SK-N-MC (cell line): ENCODE measurements at regions not wholly inside any gene's neighbourhood (a gene's known extent, or its start where the extent isn't known, plus 50 kb on each side); places are given as distances from the start of the nearest gene placed in this dataset.

ENCODE experiments used
- DNase-seq: peaks from one replicate; pipeline ENCODE4 v3.0.0-alpha.2; 2011; ENCODE audit warnings: low read depth, low spot score
- H3K27ac ChIP-seq: fragments of 200-600 bp; sonication (generic); 2 replicates; pipeline ENCODE4 v1.5.1; 2016; ENCODE audit warnings: mixed run types
- H3K36me3 ChIP-seq: fragments of 200-600 bp; sonication (generic); 2 replicates; pipeline ENCODE4 v1.6.1; 2017; ENCODE audit warnings: antibody characterized with exemption, low read length, mixed read lengths; ENCODE audit not compliant: insufficient read depth
- H3K4me3 ChIP-seq: fragments of 200-600 bp; sonication (generic); 2 replicates; pipeline ENCODE4 v1.5.1; 2016
- H3K9ac ChIP-seq: fragments of 200-600 bp; sonication (generic); 2 replicates; pipeline ENCODE4 v1.8.0; 2017; ENCODE audit warnings: mixed run types, mixed read lengths; ENCODE audit not compliant: insufficient read length
- H3K9me3 ChIP-seq: fragments of 200-600 bp; sonication (generic); 2 replicates; pipeline ENCODE4 v1.6.1; 2017; ENCODE audit warnings: low read depth, mild to moderate bottlenecking, antibody characterized with exemption, low read length, moderate library complexity, mixed read lengths
- EZH2 ChIP-seq: fragments of 200-600 bp; sonication (generic); IDR thresholded peaks from one replicate; pipeline ENCODE4 v1.6.1; 2017; ENCODE audit warnings: antibody characterized with exemption
- FOXP2 ChIP-seq: optimal IDR thresholded peaks from 2 replicates; pipeline ENCODE3; 2011; ENCODE audit warnings: mild to moderate bottlenecking, moderate library complexity; ENCODE audit not compliant: insufficient read depth; ENCODE audit errors: extremely low read length, control extremely low read depth
- POLR2AphosphoS5 ChIP-seq: IDR thresholded peaks from 2 replicates; pipeline ENCODE4 v1.6.1; 2012; ENCODE audit warnings: mild to moderate bottlenecking, low read depth, low read length, borderline replicate concordance

GRCh38 chr1:58992643-58993042 is 208.8 kb upstream of the JUN start:
- Histone ChIP-seq H3K9me3 (no peaks in the 10 kb centered on the region), H3K27ac (no peak overlapping the region), H3K4me3 (no peak overlapping the region), H3K9ac (no peak overlapping the region), H3K36me3 (no peaks in the 10 kb centered on the region)
- no peak for TF ChIP-seq POLR2AphosphoS5
- TF ChIP-seq FOXP2 = no peak
- no peak for TF ChIP-seq EZH2
- DNase-seq = no peak

GRCh38 chr1:58993403-58993802 is 209.6 kb upstream of the JUN start:
- no peaks in the 10 kb centered on the region for H3K36me3 ChIP-seq
- H3K9ac ChIP-seq = no peak overlapping the region
- TF ChIP-seq FOXP2 (no peak), POLR2AphosphoS5 (no peak), EZH2 (no peak)
- H3K27ac ChIP-seq = no peak overlapping the region
- DNase-seq = no peak
- H3K9me3 ChIP-seq = no peaks in the 10 kb centered on the region
- no peak overlapping the region for H3K4me3 ChIP-seq

GRCh38 chr1:58994664-58995063 is 210.8 kb upstream of the JUN start:
- Histone ChIP-seq H3K4me3 (no peak overlapping the region), H3K36me3 (no peaks in the 10 kb centered on the region), H3K9ac (no peak overlapping the region), H3K27ac (no peak overlapping the region), H3K9me3 (no peaks in the 10 kb centered on the region)
- TF ChIP-seq POLR2AphosphoS5 = no peak
- no peak for TF ChIP-seq EZH2
- TF ChIP-seq FOXP2 = no peak
- no peak for DNase-seq

- no peak for DNase-seq
- Histone ChIP-seq H3K9ac (no peak overlapping the region), H3K36me3 (no peaks in the 10 kb centered on the region), H3K9me3 (no peaks in the 10 kb centered on the region), H3K4me3 (no peak overlapping the region), H3K27ac (no peak overlapping the region)
- TF ChIP-seq POLR2AphosphoS5 = no peak
- no peak for TF ChIP-seq EZH2
- TF ChIP-seq FOXP2 = no peak
Measured at GRCh38 chr1:58996341-58997059, 212.7 kb upstream of the JUN start.

GRCh38 chr1:58997060-58997411 is 213.2 kb upstream of the JUN start:
- DNase-seq = no peak
- Histone ChIP-seq H3K9ac (no peak overlapping the region), H3K9me3 (no peaks in the 10 kb centered on the region), H3K36me3 (no peaks in the 10 kb centered on the region), H3K27ac (no peak overlapping the region), H3K4me3 (no peak overlapping the region)
- TF ChIP-seq POLR2AphosphoS5 = no peak
- no peak for TF ChIP-seq FOXP2
- TF ChIP-seq EZH2 = no peak

GRCh38 chr1:58997637-58998036 is 213.8 kb upstream of the JUN start:
- TF ChIP-seq FOXP2 = no peak
- TF ChIP-seq EZH2 = no peak
- no peak for TF ChIP-seq POLR2AphosphoS5
- H3K9ac ChIP-seq = no peak overlapping the region
- no peaks in the 10 kb centered on the region for H3K9me3 ChIP-seq
- H3K27ac ChIP-seq = no peak overlapping the region
- DNase-seq = no peak
- H3K36me3 ChIP-seq = no peaks in the 10 kb centered on the region
- no peak overlapping the region for H3K4me3 ChIP-seq

- no peak overlapping the region for H3K9ac ChIP-seq
- no peak for DNase-seq
- TF ChIP-seq FOXP2 = no peak
- no peak for TF ChIP-seq POLR2AphosphoS5
- TF ChIP-seq EZH2 = no peak
- no peaks in the 10 kb centered on the region for H3K36me3 ChIP-seq
- no peak overlapping the region for H3K4me3 ChIP-seq
- H3K9me3 ChIP-seq = no peaks in the 10 kb centered on the region
- no peak overlapping the region for H3K27ac ChIP-seq
Measured at GRCh38 chr1:58999676-59000075, 215.8 kb upstream of the JUN start.

- Histone ChIP-seq H3K36me3 (no peaks in the 10 kb centered on the region), H3K27ac (no peak overlapping the region), H3K9me3 (no peaks in the 10 kb centered on the region), H3K4me3 (no peak overlapping the region), H3K9ac (no peak overlapping the region)
- DNase-seq = no peak
- TF ChIP-seq EZH2 (no peak), FOXP2 (no peak), POLR2AphosphoS5 (no peak)
Measured at GRCh38 chr1:59004755-59005154, 220.9 kb upstream of the JUN start.

- no peaks in the 10 kb centered on the region for H3K9me3 ChIP-seq
- DNase-seq = no peak
- TF ChIP-seq FOXP2 = no peak
- no peak for TF ChIP-seq EZH2
- TF ChIP-seq POLR2AphosphoS5 = no peak
- no peak overlapping the region for H3K4me3 ChIP-seq
- H3K9ac ChIP-seq = no peak overlapping the region
- H3K36me3 ChIP-seq = no peaks in the 10 kb centered on the region
- no peak overlapping the region for H3K27ac ChIP-seq
Measured at GRCh38 chr1:59005491-59006288, 221.8 kb upstream of the JUN start.
